ENCODE measurements at regions not wholly inside any gene's neighbourhood (a gene's known extent, or its start where the extent isn't known, plus 50 kb on each side); places are given as distances from the start of the nearest gene placed in this dataset.
"Not testable (repeated sequence)": the region's sequence is repeated elsewhere in the genome, so short reads cannot be mapped to it uniquely, and the experiment has no call there.

- Mint-ChIP-seq H3K9me3 (no peaks in the 10 kb centered on the region), H3K27ac (no peak overlapping the region), H3K27me3 (ENCODE audit: low read depth in 2 of 2) (no peaks in the 10 kb centered on the region), H3K4me3 (no peak overlapping the region), H3K36me3 (no peaks in the 10 kb centered on the region), H3K4me1 (no peaks in the 10 kb centered on the region)
- Histone ChIP-seq H3K27ac (ENCODE audit: low read length) (no peak overlapping the region), H3K4me3 (ENCODE audit: low read length) (no peak overlapping the region), H3K9me3 (ENCODE audit: control insufficient read depth, insufficient read depth, low read length) (no peaks in the 10 kb centered on the region), H3K4me1 (ENCODE audit: control insufficient read depth, insufficient read depth, low read length) (no peaks in the 10 kb centered on the region), H3K27me3 (ENCODE audit: control insufficient read depth, insufficient read depth, low read length) (no peaks in the 10 kb centered on the region), H3K36me3 (ENCODE audit: control insufficient read depth, insufficient read depth, low read length) (no peaks in the 10 kb centered on the region)
- intact Hi-C loops (cut with micrococcal nuclease): no loop called here
- DNase-seq (no peak), ATAC-seq (no peak)
- no peak for TF ChIP-seq CTCF (IDR thresholded peaks at IDR 0.05)
- WGBS (ENCODE audit: insufficient coverage): 65% methylated on average over 6 of the region's 7 CpGs
Measured at GRCh38 chr12:114530417-114530816, 124.5 kb upstream of the TBX5 start.

GRCh38 chr12:114529966-114530365, 124.0 kb upstream of the TBX5 start:
- intact Hi-C loops (cut with micrococcal nuclease): no loop called here
- Histone ChIP-seq H3K9me3 (ENCODE audit: control insufficient read depth, insufficient read depth, low read length) (no peaks in the 10 kb centered on the region), H3K4me1 (ENCODE audit: control insufficient read depth, insufficient read depth, low read length) (no peaks in the 10 kb centered on the region), H3K27me3 (ENCODE audit: control insufficient read depth, insufficient read depth, low read length) (no peaks in the 10 kb centered on the region), H3K36me3 (ENCODE audit: control insufficient read depth, insufficient read depth, low read length) (no peaks in the 10 kb centered on the region), H3K4me3 (ENCODE audit: low read length) (no peak overlapping the region), H3K27ac (ENCODE audit: low read length) (no peak overlapping the region)
- ATAC-seq (no peak), DNase-seq (no peak)
- H3K4me1 Mint-ChIP-seq: no peaks in the 10 kb centered on the region
- H3K27ac Mint-ChIP-seq: no peak overlapping the region
- H3K36me3 Mint-ChIP-seq: no peaks in the 10 kb centered on the region
- H3K9me3 Mint-ChIP-seq: no peaks in the 10 kb centered on the region
- TF ChIP-seq CTCF (IDR thresholded peaks at IDR 0.05): no peak
- H3K27me3 Mint-ChIP-seq (ENCODE audit: low read depth in 2 of 2): no peaks in the 10 kb centered on the region
- whole genome bisulfite sequencing (ENCODE audit: insufficient coverage): 6% methylated on average over 2 of the region's 2 CpGs
- H3K4me3 Mint-ChIP-seq: no peak overlapping the region

GRCh38 chr12:114528766-114529165, 122.8 kb upstream of the TBX5 start:
- no peak for TF ChIP-seq CTCF (IDR thresholded peaks at IDR 0.05)
- DNase-seq (no peak), ATAC-seq (no peak)
- intact Hi-C loops (cut with micrococcal nuclease): no loop called here
- H3K4me3 Mint-ChIP-seq: no peak overlapping the region
- no peak overlapping the region for H3K27ac Mint-ChIP-seq
- Histone ChIP-seq H3K27ac (ENCODE audit: low read length) (no peak overlapping the region), H3K4me3 (ENCODE audit: low read length) (no peak overlapping the region), H3K4me1 (ENCODE audit: control insufficient read depth, insufficient read depth, low read length) (no peaks in the 10 kb centered on the region), H3K27me3 (ENCODE audit: control insufficient read depth, insufficient read depth, low read length) (no peaks in the 10 kb centered on the region), H3K36me3 (ENCODE audit: control insufficient read depth, insufficient read depth, low read length) (no peaks in the 10 kb centered on the region), H3K9me3 (ENCODE audit: control insufficient read depth, insufficient read depth, low read length) (no peaks in the 10 kb centered on the region)
- H3K27me3 Mint-ChIP-seq (ENCODE audit: low read depth in 2 of 2): no peaks in the 10 kb centered on the region
- no peaks in the 10 kb centered on the region for H3K36me3 Mint-ChIP-seq
- whole genome bisulfite sequencing (ENCODE audit: insufficient coverage): 74% methylated on average over 3 of the region's 3 CpGs
- no peaks in the 10 kb centered on the region for H3K9me3 Mint-ChIP-seq
- no peaks in the 10 kb centered on the region for H3K4me1 Mint-ChIP-seq

GRCh38 chr12:114521160-114521559, 115.2 kb upstream of the TBX5 start:
- H3K4me3 ChIP-seq (ENCODE audit: low read length); ATAC-seq; H3K9me3 Mint-ChIP-seq; H3K4me1 ChIP-seq (ENCODE audit: control insufficient read depth, insufficient read depth, low read length); H3K27ac Mint-ChIP-seq; H3K9me3 ChIP-seq (ENCODE audit: control insufficient read depth, insufficient read depth, low read length); DNase-seq; H3K36me3 ChIP-seq (ENCODE audit: control insufficient read depth, insufficient read depth, low read length); H3K36me3 Mint-ChIP-seq; H3K27ac ChIP-seq (ENCODE audit: low read length); H3K4me1 Mint-ChIP-seq; H3K27me3 Mint-ChIP-seq (ENCODE audit: low read depth in 2 of 2); intact Hi-C loops (cut with micrococcal nuclease); H3K27me3 ChIP-seq (ENCODE audit: control insufficient read depth, insufficient read depth, low read length); H3K4me3 Mint-ChIP-seq: not testable (repeated sequence)
- WGBS (ENCODE audit: insufficient coverage): 81% methylated on average over 2 of the region's 2 CpGs
